Dedifferentiated amniotic fluid mesenchymal stem cell (primary cell): ENCODE measurements at regions not wholly inside any gene's neighbourhood (a gene's known extent, or its start where the extent isn't known, plus 50 kb on each side); places are given as distances from the start of the nearest gene placed in this dataset.
"Not testable (repeated sequence)": the region's sequence is repeated elsewhere in the genome, so short reads cannot be mapped to it uniquely, and the experiment has no call there.

Experiments
- DNase-seq: peaks from one replicate; pipeline ENCODE4 v3.0.0-alpha.2; 2016; ENCODE audit errors: extremely low spot score

DNA sequence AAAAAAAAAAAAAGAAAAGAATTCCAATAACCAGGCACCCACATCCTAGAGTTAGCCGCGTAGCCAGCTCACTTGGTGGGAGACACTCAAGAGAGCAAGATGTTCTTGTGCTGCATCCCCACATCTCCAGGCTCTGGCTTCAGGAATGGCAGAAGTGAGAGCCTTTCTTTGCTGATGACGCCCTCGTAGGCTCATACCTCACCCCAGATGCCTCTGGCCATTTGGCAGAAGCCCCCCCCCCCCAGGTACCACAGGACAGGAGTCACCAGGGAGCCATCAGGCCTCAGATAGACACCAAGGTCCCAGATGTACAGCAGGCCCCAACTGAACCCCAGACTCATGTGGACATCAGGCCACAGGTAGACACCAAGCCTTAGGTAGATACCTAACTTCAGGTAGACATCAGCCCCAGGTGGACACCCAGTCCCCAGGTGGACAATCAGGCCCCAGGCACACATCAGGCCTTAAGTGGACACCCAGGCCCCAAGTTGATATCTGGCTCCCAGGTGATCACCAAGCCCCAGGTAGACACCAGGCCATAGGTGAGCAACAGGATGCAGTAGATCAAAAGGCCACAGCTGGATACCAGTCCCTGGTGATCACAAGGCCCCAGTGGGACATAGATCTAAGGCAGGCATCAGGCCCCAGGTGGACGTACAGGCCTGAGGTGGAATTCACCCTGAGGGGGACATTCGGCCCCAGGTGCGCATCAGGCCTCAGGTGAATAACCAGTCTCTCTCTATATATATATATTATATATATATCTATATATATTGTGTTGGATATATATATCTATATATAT, 202.5 kb downstream of the POTEM start:
- DNase-seq = not testable (repeated sequence)

DNA sequence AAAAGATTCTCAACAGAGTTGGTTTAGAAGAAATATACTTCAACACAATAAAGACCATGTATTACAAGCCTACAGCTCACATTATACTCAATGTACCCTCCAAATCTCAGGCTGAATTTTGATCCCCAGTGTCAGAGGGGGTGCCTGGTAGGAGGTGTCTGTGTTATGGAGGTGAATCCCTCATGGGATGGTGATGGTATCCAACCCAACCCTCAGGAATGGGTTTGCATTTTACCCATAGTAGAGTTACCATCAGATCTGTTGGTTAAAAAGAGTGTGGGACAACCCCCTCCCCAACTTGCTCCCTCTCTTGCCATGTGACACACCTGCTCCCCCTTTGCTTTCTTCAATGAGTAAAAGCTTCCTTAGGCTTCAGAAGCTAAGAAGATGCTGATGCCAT, 205.5 kb downstream of the POTEM start:
- not testable (repeated sequence) for DNase-seq

DNA sequence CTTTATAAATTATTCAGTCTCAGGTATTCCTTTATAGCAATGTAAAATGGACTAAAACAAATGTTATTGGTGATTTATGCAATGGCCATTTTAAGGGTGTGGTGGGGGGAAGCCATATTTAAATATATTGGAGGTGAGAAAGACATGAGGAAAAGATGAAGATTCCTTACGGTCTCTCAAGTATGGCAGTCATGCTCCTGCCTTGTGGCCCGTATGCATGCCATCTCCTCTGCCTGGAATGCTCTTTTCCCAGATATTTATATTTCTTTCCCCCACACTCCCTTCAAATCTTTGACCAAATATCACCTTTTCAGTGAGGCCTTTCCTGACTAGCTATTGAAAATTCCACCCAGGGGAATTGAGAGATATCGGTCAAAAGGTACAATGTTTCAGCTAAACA, 206.0 kb downstream of the POTEM start:
- not testable (repeated sequence) for DNase-seq

DNA sequence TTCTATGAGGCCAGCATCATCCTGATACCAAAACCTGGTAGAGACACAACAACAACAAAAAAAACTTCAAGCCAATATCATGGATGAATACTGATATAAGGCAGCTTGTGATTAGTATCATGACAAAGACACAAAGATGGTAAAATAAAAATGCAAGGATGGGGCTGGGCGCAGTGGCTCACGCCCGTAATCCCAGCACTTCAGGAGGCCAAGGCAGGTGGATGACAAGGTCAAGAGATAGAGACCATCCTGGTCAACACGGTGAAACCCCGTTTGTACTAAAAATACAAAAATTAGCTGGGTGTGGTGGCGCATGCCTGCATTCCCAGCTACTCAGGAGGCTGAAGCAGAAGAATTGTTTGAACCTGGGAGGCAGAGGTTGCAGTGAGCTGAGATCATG, 210.2 kb downstream of the POTEM start:
- DNase-seq = not testable (repeated sequence)

DNA sequence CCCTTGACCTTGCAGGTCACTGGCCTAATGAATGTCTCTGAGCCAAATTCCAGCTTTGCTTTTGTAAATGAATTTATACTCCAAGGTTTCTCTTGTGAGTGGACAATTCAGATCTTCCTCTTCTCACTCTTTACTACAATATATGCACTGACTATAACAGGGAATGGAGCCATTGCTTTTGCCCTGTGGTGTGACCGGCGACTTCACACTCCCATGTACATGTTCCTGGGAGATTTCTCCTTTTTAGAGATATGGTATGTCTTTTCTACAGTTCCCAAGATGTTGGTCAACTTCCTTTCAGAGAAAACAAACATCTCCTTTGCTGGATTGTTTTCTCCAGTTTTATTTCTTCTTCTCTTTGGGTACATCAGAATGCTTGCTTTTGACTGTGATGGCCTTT, 213.1 kb downstream of the POTEM start:
- not testable (repeated sequence) for DNase-seq

DNA sequence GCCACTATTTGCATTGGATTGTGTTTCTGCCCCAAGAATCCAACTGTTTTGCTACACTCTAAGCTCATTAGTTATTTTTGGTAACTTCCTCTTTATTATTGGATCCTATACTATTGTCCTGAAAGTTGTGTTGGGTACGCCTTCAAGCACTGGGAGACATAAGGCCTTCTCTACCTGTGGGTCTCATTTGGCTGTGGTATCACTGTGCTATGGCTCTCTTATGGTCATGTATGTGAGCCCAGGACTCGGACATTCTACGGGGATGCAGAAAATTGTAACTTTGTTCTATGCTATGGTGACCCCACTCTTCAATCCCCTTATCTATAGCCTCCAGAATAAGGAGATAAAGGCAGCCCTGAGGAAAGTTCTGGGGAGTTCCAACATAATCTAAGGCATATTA, 213.6 kb downstream of the POTEM start:
- not testable (repeated sequence) for DNase-seq

DNA sequence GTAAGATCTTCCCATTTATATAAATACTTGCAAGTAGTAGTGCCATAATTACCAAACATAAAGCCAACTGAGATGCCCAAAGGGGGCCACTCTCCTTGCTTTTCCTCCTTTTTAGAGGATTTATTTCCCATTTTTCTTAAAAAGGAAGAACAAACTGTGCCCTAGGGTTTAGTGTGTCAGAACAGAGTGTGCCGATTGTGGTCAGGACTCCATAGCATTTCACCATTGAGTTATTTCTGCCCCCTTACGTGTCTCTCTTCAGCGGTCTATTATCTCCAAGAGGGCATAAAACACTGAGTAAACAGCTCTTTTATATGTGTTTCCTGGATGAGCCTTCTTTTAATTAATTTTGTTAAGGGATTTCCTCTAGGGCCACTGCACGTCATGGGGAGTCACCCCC, 227.9 kb downstream of the POTEM start:
- DNase-seq = not testable (repeated sequence)

DNA sequence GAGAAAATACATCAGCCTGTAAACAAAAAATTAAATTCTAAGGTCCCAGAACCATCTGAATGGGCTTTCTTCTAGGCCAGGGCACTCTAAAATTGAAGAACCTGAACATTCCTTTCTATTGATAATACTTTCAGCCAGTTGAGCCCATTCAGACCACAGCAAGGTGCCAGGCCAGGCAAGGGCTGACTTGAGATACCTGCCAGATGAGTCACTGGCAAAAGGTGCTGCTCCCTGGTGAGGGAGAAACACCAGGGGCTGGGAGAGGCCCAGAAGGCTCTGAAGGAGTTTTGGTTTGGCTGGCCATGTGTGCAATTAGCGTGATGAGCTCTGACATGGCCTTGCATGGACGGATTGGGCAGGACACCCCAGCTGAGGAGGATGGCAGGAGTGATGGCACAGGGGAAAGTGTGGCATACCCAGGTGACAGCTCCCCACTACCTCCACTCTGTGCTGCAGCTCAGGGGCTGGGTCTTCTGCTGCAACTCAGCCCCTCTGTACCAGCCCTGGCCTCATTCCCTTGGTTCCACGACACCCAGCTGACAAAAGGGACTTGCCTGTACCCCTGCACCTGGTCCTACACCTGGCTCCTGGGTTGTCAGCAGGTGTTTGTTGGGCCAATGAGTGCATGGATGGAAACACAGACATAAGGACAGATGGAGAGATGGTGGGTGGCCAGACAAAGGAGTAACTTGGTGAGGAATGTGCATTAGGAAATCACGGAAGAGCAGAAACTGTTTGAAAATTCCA, 230.4 kb downstream of the POTEM start:
- DNase-seq = not testable (repeated sequence)

DNA sequence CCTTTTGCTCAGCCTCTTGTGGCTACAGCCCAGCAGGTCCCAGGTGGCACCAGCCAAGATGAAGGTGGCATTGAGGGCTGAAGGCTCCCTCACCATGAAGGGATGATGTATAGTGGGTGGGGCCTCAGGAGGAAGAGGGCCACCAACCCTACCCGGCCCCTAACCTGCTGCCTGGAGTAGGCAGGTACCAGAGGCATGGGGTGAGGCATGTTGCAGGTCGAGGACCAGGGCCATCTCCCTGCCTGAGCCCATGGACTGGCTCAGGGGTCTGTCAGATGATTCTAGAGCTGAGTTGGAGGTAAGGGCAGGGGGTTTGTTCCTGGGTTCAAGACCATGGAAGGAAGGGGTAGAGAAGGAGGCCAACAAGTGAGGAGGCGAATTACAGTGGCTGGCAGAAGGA, 231.1 kb downstream of the POTEM start:
- not testable (repeated sequence) for DNase-seq

DNA sequence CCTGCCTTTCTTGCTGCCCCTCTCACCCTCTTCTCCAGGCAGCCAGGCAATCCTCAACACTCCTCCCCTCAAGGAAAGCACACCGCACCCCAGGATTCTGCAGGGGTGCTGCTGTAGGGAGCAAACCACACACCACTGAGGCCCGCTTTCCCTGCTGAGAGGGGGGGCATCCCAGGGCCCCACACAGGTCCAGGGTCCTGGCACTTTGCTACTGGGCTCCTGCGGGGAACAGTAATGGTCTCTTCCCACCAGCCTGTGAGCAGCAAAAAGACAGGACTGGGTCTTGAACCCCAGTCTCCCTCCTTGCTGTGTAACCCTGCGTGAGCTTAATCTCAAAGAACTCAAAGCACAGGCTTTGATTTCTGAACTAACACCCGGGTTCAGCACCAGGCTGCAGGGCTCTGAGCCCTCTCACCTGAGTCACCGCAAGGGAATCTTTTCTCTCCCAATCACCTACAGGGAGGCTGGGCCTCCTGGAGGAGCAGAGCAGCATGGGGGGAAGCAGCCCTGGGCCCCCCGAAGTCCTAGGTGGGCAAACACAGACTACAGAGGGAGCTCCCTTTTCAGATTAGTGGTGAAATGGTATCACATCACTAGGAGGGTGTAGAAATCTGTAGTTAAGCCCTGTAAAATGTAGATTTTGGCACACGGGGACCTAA, 232.6 kb downstream of the POTEG start:
- not testable (repeated sequence) for DNase-seq

DNA sequence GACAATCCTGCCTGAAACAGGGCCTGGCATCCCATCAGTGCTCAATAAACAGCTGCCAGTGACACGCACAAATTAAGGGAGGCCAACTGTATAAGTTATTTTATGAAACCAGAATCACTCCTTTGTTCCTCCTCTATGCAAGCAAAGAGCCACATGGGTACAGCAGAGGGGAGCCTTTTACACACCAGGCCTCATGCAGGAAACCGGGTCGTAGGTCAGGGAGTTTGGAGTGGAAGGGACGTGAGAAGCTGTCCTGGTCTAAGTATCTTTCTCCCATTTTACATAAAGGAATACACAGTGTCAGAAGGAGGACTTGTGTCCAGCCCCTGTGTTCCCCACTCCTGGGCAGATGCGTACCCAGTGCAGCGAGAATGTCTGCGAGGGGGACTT, 232.1 kb downstream of the POTEG start:
- DNase-seq = not testable (repeated sequence)

DNA sequence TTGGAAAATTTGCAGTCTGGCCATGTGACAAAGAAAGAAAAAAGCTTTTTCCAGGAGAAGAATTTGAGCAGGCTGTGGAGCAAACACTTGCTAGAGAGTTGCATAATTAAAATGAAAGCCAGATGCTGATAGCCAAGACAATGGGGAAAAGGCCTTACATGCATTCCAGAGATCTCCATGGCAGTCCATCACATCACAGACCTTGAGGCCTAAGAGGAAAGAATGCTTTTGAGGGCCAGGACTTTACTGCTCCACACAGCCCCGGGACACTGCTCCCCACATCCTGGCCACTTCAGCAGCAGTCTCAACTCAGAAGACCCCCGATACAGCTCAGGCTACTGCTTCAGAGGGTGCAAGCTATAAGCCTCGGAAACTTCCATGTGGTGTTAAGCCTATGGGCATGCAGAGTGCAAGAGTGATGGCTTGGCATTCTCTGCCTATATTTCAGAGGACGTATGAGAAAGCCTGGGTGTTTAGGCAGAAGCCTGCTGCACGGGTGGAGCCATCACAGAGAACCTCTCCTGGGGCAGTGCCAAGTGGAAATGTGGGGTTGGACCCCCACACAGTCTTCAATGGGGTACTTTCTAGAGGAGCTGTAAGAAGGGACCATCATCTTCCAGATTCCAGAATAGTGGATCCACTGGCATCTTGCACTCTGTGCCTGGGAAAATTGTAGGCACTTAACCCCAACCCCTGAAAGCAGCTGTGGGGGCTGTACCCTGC, 230.7 kb downstream of the POTEG start:
- not testable (repeated sequence) for DNase-seq

DNA sequence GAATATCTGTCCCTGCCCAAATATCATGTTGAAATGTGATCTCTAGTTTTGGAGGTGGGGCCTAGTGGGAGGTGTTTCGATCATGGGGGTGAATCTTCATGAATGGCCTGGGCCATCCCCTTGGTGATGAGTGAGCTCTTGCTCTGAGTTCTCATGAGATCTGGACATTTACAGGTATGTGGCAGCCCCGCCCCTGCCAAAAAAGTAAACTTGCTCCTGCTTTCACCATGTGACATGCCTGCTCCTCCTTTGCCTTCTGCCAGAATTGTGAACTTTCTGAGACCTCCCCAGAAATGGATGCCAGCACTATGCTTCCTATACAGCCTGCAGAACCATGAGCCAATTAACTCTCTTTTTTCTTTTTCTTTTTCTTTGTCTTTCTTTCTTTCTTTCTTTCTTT, 229.3 kb downstream of the POTEG start:
- DNase-seq = not testable (repeated sequence)

DNA sequence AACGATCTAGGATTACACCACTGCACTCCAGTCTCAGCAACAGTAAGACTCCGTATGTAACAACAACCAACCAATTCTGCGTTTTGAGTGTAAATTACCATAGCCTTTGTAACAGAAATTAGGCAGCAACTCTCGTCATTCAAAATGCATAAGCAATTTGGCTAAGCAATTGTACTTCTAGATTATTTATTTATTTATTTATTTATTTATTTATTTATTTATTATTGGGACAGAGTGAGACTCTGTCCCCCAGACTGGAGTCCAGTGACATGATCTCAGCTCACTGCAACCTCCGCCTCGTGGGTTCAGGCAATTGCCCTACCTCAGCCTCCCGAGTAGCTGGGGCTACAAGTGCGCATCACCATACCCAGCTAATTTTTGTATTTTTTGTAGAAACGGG, 217.7 kb downstream of the POTEG start:
- DNase-seq = not testable (repeated sequence)

DNA sequence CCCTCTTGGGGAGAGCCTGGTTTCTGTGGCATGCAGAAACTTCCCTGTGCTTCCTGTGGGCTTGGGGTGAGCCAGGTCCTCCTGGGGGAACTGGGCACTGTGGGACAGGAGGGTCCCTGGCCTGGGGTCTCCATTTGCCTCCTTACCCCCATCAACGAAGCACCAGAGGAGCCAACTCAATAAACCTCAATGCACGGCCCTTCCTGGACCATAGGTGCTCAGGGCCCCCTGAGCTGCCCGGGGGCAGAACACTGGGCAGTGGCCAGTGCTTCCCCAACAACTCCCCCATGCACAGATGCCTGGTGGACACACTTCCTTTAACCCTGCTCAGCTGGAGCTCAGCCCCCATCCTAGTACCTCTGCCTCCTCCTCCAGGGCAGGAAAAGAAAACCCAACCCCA, 214.7 kb downstream of the POTEG start:
- not testable (repeated sequence) for DNase-seq

DNA sequence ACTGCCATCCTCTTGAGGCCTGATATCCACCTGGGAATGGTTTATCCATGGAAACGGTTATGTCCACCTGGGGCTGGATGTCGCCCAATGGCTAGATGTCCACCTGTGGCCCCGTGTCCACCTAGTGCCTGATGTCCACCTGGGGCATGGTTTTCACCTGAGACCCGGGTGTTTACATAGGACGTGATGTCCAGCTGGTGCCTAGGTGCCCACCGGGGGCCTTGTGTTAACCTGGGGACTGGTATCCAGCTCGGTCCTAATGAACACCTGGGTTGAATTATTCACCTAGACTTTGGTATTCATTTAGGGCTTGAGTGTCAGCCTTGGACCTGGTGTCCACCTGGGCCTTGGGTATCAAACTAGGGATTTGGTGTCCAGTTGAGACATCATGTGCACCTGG, 202.7 kb downstream of the POTEG start:
- DNase-seq = not testable (repeated sequence)

DNA sequence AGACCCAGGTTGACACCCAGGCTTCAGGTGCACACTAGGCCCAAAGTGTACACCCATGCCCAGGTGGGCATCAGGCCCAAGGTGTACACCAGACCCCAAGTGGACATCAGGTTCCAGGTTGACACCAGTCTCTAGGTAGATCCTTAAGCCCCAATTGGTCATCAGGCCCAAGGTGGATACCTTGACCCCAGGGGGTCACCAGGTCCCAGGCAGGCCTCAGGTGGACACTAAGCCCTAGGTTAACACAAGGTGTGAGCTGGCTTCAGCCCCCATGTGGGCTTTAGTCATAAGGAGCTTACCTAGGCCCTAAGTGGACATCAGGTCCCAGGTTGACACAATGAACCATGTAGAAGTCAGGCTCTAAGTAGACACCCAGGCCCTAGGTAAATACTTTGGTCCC, 200.1 kb downstream of the POTEG start:
- not testable (repeated sequence) for DNase-seq

DNA sequence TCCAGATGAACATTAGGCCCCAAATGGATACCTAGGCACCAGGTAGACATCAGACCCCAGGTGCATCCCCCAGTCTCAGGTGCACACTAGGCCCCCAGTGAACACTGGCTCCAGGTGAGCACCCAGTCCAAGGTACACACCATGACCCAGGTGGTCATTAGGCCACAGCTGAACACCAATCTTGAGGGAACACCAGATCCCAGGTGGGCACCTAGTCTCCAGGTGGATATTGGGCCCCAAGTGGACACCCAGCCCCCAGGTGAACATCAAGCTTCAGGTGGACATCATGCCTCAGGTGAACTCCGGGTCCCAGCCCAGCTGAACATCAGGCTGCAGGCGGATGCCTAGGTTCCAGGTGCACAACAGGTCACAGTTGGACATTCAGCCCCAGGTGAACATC, 196.5 kb downstream of the POTEG start:
- not testable (repeated sequence) for DNase-seq

DNA sequence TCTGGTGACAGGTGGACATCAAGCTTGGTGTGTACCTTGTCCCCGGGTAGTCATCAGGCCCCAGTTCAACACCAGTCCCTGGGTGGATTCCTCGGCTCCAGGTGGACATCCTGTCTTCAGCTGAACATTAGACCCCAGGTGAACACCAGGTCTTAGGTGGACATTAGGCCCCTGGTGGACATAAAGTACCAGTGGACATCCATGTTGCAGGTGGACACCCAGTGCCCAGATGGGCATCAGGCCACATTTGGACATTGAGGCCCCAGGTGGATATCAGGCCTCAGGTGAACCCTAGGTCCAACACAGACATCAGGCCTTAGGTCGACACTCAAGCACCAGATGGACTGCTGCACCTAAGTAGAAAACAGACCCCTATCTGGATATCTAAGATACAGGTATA, 195.6 kb downstream of the POTEG start:
- DNase-seq = peak; percentile 8

DNA sequence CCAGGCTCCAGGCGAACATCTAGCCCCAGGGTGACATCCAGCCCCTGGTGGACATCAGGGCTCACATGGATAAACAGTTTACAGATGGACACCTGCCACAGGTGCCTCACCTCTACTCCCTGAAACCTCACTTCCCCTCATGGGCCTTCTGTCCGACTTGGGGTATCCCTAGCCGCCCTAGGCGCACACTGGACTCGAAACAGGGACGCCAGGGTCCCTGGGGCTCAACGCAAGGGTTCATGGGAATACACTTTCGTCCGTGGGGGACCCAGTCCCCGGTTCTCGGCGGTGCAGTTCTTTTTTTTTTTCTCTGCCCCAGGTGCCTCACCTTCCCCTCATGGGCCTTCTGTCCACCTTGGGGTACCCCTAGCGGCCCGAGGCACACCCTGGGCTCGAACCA, 194.2 kb downstream of the POTEG start:
- not testable (repeated sequence) for DNase-seq

DNA sequence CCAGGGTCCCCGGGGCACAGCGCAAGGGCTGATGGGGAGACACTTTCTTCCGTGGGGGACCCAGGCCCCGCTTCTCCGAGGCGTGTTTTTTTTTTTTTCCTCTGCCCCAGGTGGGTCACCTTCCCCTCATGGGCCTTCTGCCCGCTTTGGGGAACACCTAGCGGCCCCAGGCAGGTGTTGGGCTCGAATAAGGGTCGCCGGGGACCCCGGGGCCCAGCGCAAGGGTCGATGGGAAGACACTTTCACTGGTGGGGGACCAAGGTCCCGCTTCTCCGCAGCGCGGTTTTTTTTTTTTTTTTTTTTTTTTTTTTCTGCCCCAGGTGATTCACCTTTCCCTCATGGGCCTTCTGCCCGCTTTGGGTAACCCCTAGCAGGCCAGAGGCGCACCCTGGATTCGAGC, 193.8 kb downstream of the POTEG start:
- DNase-seq = not testable (repeated sequence)

DNA sequence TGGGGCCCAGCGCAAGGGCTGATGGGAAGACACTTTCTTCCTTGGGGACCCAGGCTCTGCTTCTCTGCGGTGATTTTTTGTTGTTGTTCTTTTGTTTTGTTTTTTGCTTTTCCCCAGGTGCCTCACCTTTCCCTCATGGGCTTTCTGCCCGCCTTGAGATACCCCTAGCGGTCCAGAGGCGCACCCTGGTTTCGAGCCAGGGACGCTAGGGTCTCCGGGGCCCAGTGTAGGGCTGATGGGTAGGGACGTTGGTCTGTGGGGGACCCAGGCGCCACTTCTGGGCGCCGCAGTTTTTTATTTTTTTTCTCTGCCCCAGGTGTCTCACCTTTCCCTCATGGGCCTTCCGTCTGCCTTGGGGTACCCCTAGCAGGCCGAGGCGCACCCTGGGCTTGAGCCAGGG, 192.7 kb downstream of the POTEG start:
- not testable (repeated sequence) for DNase-seq
